Hepatocyte (in vitro differentiated cells): ENCODE measurements at regions not wholly inside any gene's neighbourhood (a gene's known extent, or its start where the extent isn't known, plus 50 kb on each side); places are given as distances from the start of the nearest gene placed in this dataset.

Experiments used
- CTCF ChIP-seq: fragments of 200-600 bp; sonication (generic); IDR thresholded peaks from 2 replicates; pipeline ENCODE4 v1.5.1; 2016; ENCODE audit warnings: antibody characterized with exemption, mild to moderate bottlenecking; ENCODE audit not compliant: poor library complexity
- EZH2 ChIP-seq: fragments of 200-600 bp; sonication (generic); IDR thresholded peaks from 2 replicates; pipeline ENCODE4 v1.6.1; 2016; ENCODE audit warnings: antibody characterized with exemption, mild to moderate bottlenecking, borderline replicate concordance
- EZH2phosphoT487 ChIP-seq: fragments of 200-600 bp; sonication (generic); IDR thresholded peaks from one replicate; pipeline ENCODE4 v1.6.1; 2018; ENCODE audit warnings: antibody characterized with exemption, mild to moderate bottlenecking, low read depth, moderate library complexity; ENCODE audit not compliant: unreplicated experiment, severe bottlenecking

GRCh38 chr19:29378126-29378525 lies 147.7 kb upstream of the VSTM2B start:
- TF ChIP-seq CTCF (no peak), EZH2 (no peak), EZH2phosphoT487 (no peak)
